ENCODE measurements at regions not wholly inside any gene's neighbourhood (a gene's known extent, or its start where the extent isn't known, plus 50 kb on each side); places are given as distances from the start of the nearest gene placed in this dataset.

- no peak overlapping the region for H3K4me3 ChIP-seq (ENCODE audit: low read depth, low read length)
- TF ChIP-seq, protein P1, sequence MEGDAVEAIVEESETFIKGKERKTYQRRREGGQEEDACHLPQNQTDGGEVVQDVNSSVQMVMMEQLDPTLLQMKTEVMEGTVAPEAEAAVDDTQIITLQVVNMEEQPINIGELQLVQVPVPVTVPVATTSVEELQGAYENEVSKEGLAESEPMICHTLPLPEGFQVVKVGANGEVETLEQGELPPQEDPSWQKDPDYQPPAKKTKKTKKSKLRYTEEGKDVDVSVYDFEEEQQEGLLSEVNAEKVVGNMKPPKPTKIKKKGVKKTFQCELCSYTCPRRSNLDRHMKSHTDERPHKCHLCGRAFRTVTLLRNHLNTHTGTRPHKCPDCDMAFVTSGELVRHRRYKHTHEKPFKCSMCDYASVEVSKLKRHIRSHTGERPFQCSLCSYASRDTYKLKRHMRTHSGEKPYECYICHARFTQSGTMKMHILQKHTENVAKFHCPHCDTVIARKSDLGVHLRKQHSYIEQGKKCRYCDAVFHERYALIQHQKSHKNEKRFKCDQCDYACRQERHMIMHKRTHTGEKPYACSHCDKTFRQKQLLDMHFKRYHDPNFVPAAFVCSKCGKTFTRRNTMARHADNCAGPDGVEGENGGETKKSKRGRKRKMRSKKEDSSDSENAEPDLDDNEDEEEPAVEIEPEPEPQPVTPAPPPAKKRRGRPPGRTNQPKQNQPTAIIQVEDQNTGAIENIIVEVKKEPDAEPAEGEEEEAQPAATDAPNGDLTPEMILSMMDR (IDR thresholded peaks at IDR 0.05; ENCODE audit: low read depth, low read length) = no peak
- peak; percentile 22 for DNase-seq (ENCODE audit: low read depth, low spot score)
- in situ Hi-C loops (cut with HindIII; ENCODE audit: low sequenced_read_pairs) = no loop called here
Measured at GRCh38 chr15:38088971-38089370, 154.5 kb downstream of the TMCO5A start.

DNA sequence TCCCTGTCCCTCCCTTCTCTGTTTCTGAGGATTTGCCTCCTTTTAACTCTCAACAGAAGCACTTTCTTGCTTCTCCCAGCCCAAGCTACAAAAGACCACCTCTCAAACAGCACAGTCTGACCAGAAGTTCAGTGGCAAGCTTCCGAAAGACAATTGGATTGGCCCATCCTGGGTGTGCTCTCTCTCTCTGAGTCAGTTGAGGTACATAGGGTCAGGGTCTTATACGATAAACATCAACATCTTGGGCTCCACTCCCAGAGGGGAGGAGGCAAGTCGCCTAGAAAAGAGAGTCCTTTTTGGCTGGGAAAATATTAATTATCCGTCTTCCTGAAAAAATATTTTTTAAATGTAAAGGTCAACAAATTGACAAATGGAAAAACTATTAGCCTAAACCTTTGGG lies 155.8 kb downstream of the TMCO5A start:
- TF ChIP-seq, protein P1 (IDR thresholded peaks at IDR 0.05; ENCODE audit: low read depth, low read length) = no peak
- DNase-seq (ENCODE audit: low read depth, low spot score) = no peak
- in situ Hi-C loops (cut with HindIII; ENCODE audit: low sequenced_read_pairs) = no loop called here
- no peak overlapping the region for H3K4me3 ChIP-seq (ENCODE audit: low read depth, low read length)

DNA sequence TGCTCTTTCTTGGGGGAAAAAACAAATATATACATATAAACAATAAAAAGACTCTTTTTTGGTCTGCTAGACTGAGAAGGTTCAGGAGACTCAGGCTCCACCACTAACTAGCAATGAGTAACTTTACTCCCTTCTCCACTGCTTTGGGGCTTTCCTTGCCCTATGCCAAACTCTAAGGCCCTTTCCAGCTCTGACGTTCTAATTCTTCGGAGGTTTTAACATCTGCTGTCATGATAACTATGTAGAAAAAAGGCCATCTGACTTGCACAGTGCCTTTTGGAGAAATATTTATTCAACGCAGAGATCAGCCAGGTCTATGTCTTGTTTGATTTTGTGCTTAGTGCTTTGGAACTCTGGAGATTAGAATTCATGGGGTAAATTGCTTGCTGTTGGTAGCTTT lies 156.2 kb downstream of the TMCO5A start:
- in situ Hi-C loops (cut with HindIII; ENCODE audit: low sequenced_read_pairs) = no loop called here
- TF ChIP-seq, protein P1 (IDR thresholded peaks at IDR 0.05; ENCODE audit: low read depth, low read length) = no peak
- DNase-seq (ENCODE audit: low read depth, low spot score) = no peak
- H3K4me3 ChIP-seq (ENCODE audit: low read depth, low read length) = no peak overlapping the region

- no peak overlapping the region for H3K4me3 ChIP-seq (ENCODE audit: low read depth, low read length)
- in situ Hi-C loops (cut with HindIII; ENCODE audit: low sequenced_read_pairs) = no loop called here
- no peak for DNase-seq (ENCODE audit: low read depth, low spot score)
- TF ChIP-seq, protein P1 (IDR thresholded peaks at IDR 0.05; ENCODE audit: low read depth, low read length) = no peak
Measured at GRCh38 chr15:38091078-38091645, 156.7 kb downstream of the TMCO5A start.

DNA sequence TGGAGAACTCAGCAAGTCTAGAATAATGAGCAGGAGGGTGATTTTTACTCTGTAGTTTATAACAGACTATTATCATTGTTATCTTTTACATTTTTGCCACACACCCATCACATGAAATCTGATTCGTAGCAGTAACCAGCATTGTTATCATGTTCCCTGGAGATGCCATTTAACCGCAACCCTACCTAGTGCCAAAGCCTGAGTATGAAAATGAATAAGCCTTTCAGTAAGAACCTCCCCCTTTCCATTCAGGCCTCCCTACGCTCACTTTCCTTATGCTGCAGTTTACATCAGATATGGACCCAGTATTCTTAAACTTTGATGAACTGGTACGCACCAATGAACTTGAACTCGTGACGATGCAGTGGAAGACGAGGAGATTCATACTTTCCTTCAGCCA lies 158.7 kb upstream of the SPRED1 start:
- no peak overlapping the region for H3K4me3 ChIP-seq (ENCODE audit: low read depth, low read length)
- in situ Hi-C loops (cut with HindIII; ENCODE audit: low sequenced_read_pairs) = no loop called here
- TF ChIP-seq, protein P1 (IDR thresholded peaks at IDR 0.05; ENCODE audit: low read depth, low read length) = no peak

GRCh38 chr15:38102972-38103371 lies 149.7 kb upstream of the SPRED1 start:
- H3K4me3 ChIP-seq (ENCODE audit: low read depth, low read length) = no peak overlapping the region
- TF ChIP-seq, protein P1 (IDR thresholded peaks at IDR 0.05; ENCODE audit: low read depth, low read length) = no peak
- DNase-seq (ENCODE audit: low read depth, low spot score) = no peak
- in situ Hi-C loops (cut with HindIII; ENCODE audit: low sequenced_read_pairs) = no loop called here

More for the DNA sequence above, 158.7 kb upstream of the SPRED1 start:
- no peak for DNase-seq (ENCODE audit: low read depth, low spot score)

GRCh38 chr15:38103564-38103963 lies 149.1 kb upstream of the SPRED1 start:
- DNase-seq (ENCODE audit: low read depth, low spot score) = no peak
- H3K4me3 ChIP-seq (ENCODE audit: low read depth, low read length) = no peak overlapping the region
- in situ Hi-C loops (cut with HindIII; ENCODE audit: low sequenced_read_pairs) = no loop called here
- TF ChIP-seq, protein P1 (IDR thresholded peaks at IDR 0.05; ENCODE audit: low read depth, low read length) = no peak

Measured in astrocyte of the spinal cord (primary cell).